Peyer's patch (tissue), 4 donors: ENCODE measurements at regions not wholly inside any gene's neighbourhood (a gene's known extent, or its start where the extent isn't known, plus 50 kb on each side); places are given as distances from the start of the nearest gene placed in this dataset.

Experiments used
- CTCF ChIP-seq, 6 experiments: fragments of 450-650 bp in 4 of 6; fragments of 200-600 bp in 2 of 6; sonication (generic) in 1 of 6; IDR thresholded peaks; one replicate each; pipeline ENCODE4 v1.5.1; 2017 to 2019; ENCODE audit warnings: antibody characterized with exemption in 6 of 6, mild to moderate bottlenecking in 3 of 6, moderate library complexity in 1 of 6
- POLR2A ChIP-seq, 2 donors: fragments of 450-650 bp; IDR thresholded peaks; one replicate each; pipeline ENCODE4 v1.5.1; 2017; ENCODE audit warnings: antibody characterized with exemption in 2 of 2, mild to moderate bottlenecking in 2 of 2, moderate library complexity in 2 of 2

GRCh38 chr21:29429218-29429617, 130.5 kb downstream of the BACH1 start:
- TF ChIP-seq CTCF (IDR thresholded peaks at IDR 0.05) (no peak), POLR2A (IDR thresholded peaks at IDR 0.05) (no peak)
